HEK293 (cell line): ENCODE measurements at regions not wholly inside any gene's neighbourhood (a gene's known extent, or its start where the extent isn't known, plus 50 kb on each side); places are given as distances from the start of the nearest gene placed in this dataset.

Experiments
- CTCF ChIA-PET: fragments of 350-600 bp; formaldehyde crosslinking; extraction: SDS; loops from one replicate; lab custom pipeline; 2021; ENCODE audit warnings: antibody characterized with exemption; lab: Yijun Ruan, JAX
- POLR2A ChIA-PET: fragments of 300-600 bp; formaldehyde crosslinking; extraction: SDS; loops from one replicate; lab custom pipeline; 2020; ENCODE audit warnings: antibody characterized with exemption, inconsistent platforms; lab: Yijun Ruan, JAX
- H3K27ac ChIP-seq: fragments of 200-500 bp; sonication (Bioruptor generic); 2 replicates; pipeline ENCODE4 v1.5.1; 2014; ENCODE audit warnings: low read depth, low read length, control low read depth, inconsistent platforms; ENCODE audit errors: extremely low read depth
- H3K36me3 ChIP-seq, 2 experiments: fragments of 200-500 bp in 1 of 2; sonication (Bioruptor generic) in 1 of 2; 1 replicate in 1 of 2; 2 replicates in 1 of 2; pipeline ENCODE4 v1.5.1; 2014 to 2017; ENCODE audit warnings: inconsistent platforms in 2 of 2, low read length in 2 of 2; ENCODE audit not compliant: control insufficient read depth in 2 of 2, insufficient read depth in 1 of 2
- H3K4me1 ChIP-seq: fragments of 200-500 bp; sonication (Bioruptor generic); 2 replicates; pipeline ENCODE4 v1.5.1; 2014; ENCODE audit warnings: mild to moderate bottlenecking, low read length, inconsistent platforms; ENCODE audit not compliant: control insufficient read depth, insufficient read depth
- H3K4me3 ChIP-seq: 2 replicates; pipeline ENCODE4 v1.5.1; 2011; ENCODE audit warnings: low read depth, mild to moderate bottlenecking, control low read depth, low read length, moderate library complexity
- H3K9me3 ChIP-seq: fragments of 200-500 bp; sonication (Bioruptor generic); 2 replicates; pipeline ENCODE4 v1.5.1; 2014; ENCODE audit warnings: low read depth, low read length, inconsistent platforms; ENCODE audit not compliant: control insufficient read depth, insufficient read depth
- GLI2 ChIP-seq: fragments of 450-650 bp; formaldehyde crosslinking; IDR thresholded peaks from 2 replicates; pipeline ENCODE4; 2017; ENCODE audit warnings: missing biosample characterization, missing genetic modification characterization, low read depth, borderline replicate concordance
- GLIS1 ChIP-seq: fragments of 450-650 bp; formaldehyde crosslinking; IDR thresholded peaks from 2 replicates; pipeline ENCODE4 v1.5.1; 2016; ENCODE audit warnings: missing biosample characterization, missing genetic modification characterization
- PBX3 ChIP-seq: sonication (generic); formaldehyde crosslinking; IDR thresholded peaks from 2 replicates; pipeline ENCODE4 v1.8.1; 2022; ENCODE audit warnings: mild to moderate bottlenecking, moderate library complexity, missing genetic modification reagents
- SP3 ChIP-seq: fragments of 450-650 bp; formaldehyde crosslinking; IDR thresholded peaks from 2 replicates; pipeline ENCODE4 v1.5.1; 2016; ENCODE audit warnings: missing biosample characterization, missing genetic modification characterization
- ZBTB1 ChIP-seq: fragments of 450-650 bp; formaldehyde crosslinking; IDR thresholded peaks from 2 replicates; pipeline ENCODE4 v1.5.1; 2016; ENCODE audit warnings: missing biosample characterization, missing genetic modification characterization
- ZBTB11 ChIP-seq: fragments of 450-650 bp; formaldehyde crosslinking; conservative IDR thresholded peaks from 2 replicates; pipeline ENCODE4 v1.5.1; 2016; ENCODE audit warnings: low read depth, missing biosample characterization, missing genetic modification characterization
- ZBTB21 ChIP-seq: fragments of 450-650 bp; formaldehyde crosslinking; IDR thresholded peaks from 2 replicates; pipeline ENCODE4 v1.5.1; 2017; ENCODE audit warnings: missing biosample characterization, missing genetic modification characterization
- ZFHX2 ChIP-seq: fragments of 450-650 bp; formaldehyde crosslinking; conservative IDR thresholded peaks from 2 replicates; pipeline ENCODE4 v1.5.1; 2016; ENCODE audit warnings: missing biosample characterization, missing genetic modification characterization
- ZFP69B ChIP-seq: fragments of 450-650 bp; formaldehyde crosslinking; IDR thresholded peaks from 2 replicates; pipeline ENCODE4 v1.5.1; 2016; ENCODE audit warnings: missing biosample characterization, missing genetic modification characterization
- ZIC2 ChIP-seq: fragments of 450-650 bp; formaldehyde crosslinking; IDR thresholded peaks from 2 replicates; pipeline ENCODE4 v1.5.1; 2016; ENCODE audit warnings: missing biosample characterization, missing genetic modification characterization
- ZNF140 ChIP-seq: fragments of 450-650 bp; formaldehyde crosslinking; IDR thresholded peaks from 2 replicates; pipeline ENCODE4 v1.5.1; 2016; ENCODE audit warnings: missing biosample characterization, missing genetic modification characterization
- ZNF184 ChIP-seq: fragments of 450-650 bp; IDR thresholded peaks from 2 replicates; pipeline ENCODE4 v1.5.1; 2018; ENCODE audit warnings: missing biosample characterization, mild to moderate bottlenecking, missing genetic modification characterization
- ZNF214 ChIP-seq: fragments of 450-650 bp; formaldehyde crosslinking; IDR thresholded peaks from 2 replicates; pipeline ENCODE4 v1.5.1; 2017; ENCODE audit warnings: missing biosample characterization, mild to moderate bottlenecking, missing genetic modification characterization, borderline replicate concordance
- ZNF221 ChIP-seq: fragments of 450-650 bp; formaldehyde crosslinking; IDR thresholded peaks from 2 replicates; pipeline ENCODE4 v1.5.1; 2017; ENCODE audit warnings: missing biosample characterization, missing genetic modification characterization, borderline replicate concordance
- ZNF223 ChIP-seq: fragments of 450-650 bp; formaldehyde crosslinking; IDR thresholded peaks from 2 replicates; pipeline ENCODE4 v1.5.1; 2016; ENCODE audit warnings: missing biosample characterization, missing genetic modification characterization
- ZNF335 ChIP-seq: fragments of 450-650 bp; formaldehyde crosslinking; conservative IDR thresholded peaks from 2 replicates; pipeline ENCODE4 v1.5.1; 2016; ENCODE audit warnings: missing biosample characterization, missing genetic modification characterization
- ZNF398 ChIP-seq: fragments of 450-650 bp; formaldehyde crosslinking; IDR thresholded peaks from 2 replicates; pipeline ENCODE4 v1.5.1; 2017; ENCODE audit warnings: missing biosample characterization, missing genetic modification characterization
- ZNF404 ChIP-seq: fragments of 450-650 bp; formaldehyde crosslinking; IDR thresholded peaks from 2 replicates; pipeline ENCODE4 v1.5.1; 2017; ENCODE audit warnings: missing biosample characterization, missing genetic modification characterization
- ZNF423 ChIP-seq: fragments of 450-650 bp; formaldehyde crosslinking; IDR thresholded peaks from 2 replicates; pipeline ENCODE4 v1.5.1; 2016; ENCODE audit warnings: missing biosample characterization, missing genetic modification characterization
- ZNF473 ChIP-seq: fragments of 450-650 bp; formaldehyde crosslinking; IDR thresholded peaks from 2 replicates; pipeline ENCODE4 v1.5.1; 2017; ENCODE audit warnings: missing biosample characterization, missing genetic modification characterization
- ZNF48 ChIP-seq: fragments of 450-650 bp; formaldehyde crosslinking; IDR thresholded peaks from 2 replicates; pipeline ENCODE4 v1.5.1; 2016; ENCODE audit warnings: missing biosample characterization, missing genetic modification characterization
- ZNF768 ChIP-seq: fragments of 450-650 bp; formaldehyde crosslinking; IDR thresholded peaks from 2 replicates; pipeline ENCODE4 v1.5.1; 2018; ENCODE audit warnings: missing biosample characterization, mild to moderate bottlenecking, missing genetic modification characterization
- ZSCAN4 ChIP-seq: fragments of 450-650 bp; formaldehyde crosslinking; IDR thresholded peaks from 2 replicates; pipeline ENCODE4 v1.5.1; 2017; ENCODE audit warnings: missing biosample characterization, missing genetic modification characterization

GRCh38 chr12:131253376-131254026, 299.8 kb downstream of the ADGRD1 start:
- no peak overlapping the region for H3K4me3 ChIP-seq
- H3K36me3 ChIP-seq, result no peaks in the 10 kb centered on the region
- H3K4me1 ChIP-seq, result no peaks in the 10 kb centered on the region
- ChIA-PET POLR2A (no interaction called here), CTCF (no interaction called here)
- H3K9me3 ChIP-seq, result no peaks in the 10 kb centered on the region
- TF ChIP-seq ZNF140 (tag by site-specific recombination) (no peak), ZNF768 (tag by site-specific recombination) (peak; percentile 65; the same call in 1 of the 2 replicates), ZNF473 (no peak)
- no peak overlapping the region for H3K27ac ChIP-seq

- H3K4me3 ChIP-seq, result no peak overlapping the region
- H3K27ac ChIP-seq, result no peak overlapping the region
- H3K36me3 ChIP-seq, result no peaks in the 10 kb centered on the region
- ChIA-PET POLR2A (no interaction called here), CTCF (no interaction called here)
- no peaks in the 10 kb centered on the region for H3K9me3 ChIP-seq
- no peaks in the 10 kb centered on the region for H3K4me1 ChIP-seq
- TF ChIP-seq ZBTB11 (tag by site-specific recombination), result no peak
- no peak for TF ChIP-seq GLI2 (tag by site-specific recombination)
- no peak for TF ChIP-seq ZNF140 (tag by site-specific recombination)
- peak; percentile 91 for TF ChIP-seq ZIC2 (tag by site-specific recombination)
- no peak for TF ChIP-seq ZNF404 (tag by site-specific recombination)
- TF ChIP-seq PBX3 (CRISPR knock-in tag), result no peak
- TF ChIP-seq ZNF48 (tag by site-specific recombination), result no peak
- TF ChIP-seq SP3 (tag by site-specific recombination), result no peak
- TF ChIP-seq ZBTB1 (tag by site-specific recombination), result no peak
- TF ChIP-seq GLIS1 (tag by site-specific recombination), result peak; percentile 81
- TF ChIP-seq ZNF214 (tag by site-specific recombination), result no peak
- TF ChIP-seq ZNF184 (tag by site-specific recombination), result no peak
- no peak for TF ChIP-seq ZNF221
- TF ChIP-seq ZNF335 (tag by site-specific recombination), result no peak
Measured at GRCh38 chr12:131254374-131254773, 300.7 kb downstream of the ADGRD1 start.

- H3K36me3 ChIP-seq, result no peaks in the 10 kb centered on the region
- H3K4me1 ChIP-seq, result no peaks in the 10 kb centered on the region
- POLR2A ChIA-PET, result no interaction called here
- CTCF ChIA-PET, result no interaction called here
- H3K4me3 ChIP-seq, result no peak overlapping the region
- no peaks in the 10 kb centered on the region for H3K9me3 ChIP-seq
- no peak overlapping the region for H3K27ac ChIP-seq
- TF ChIP-seq ZFHX2 (tag by site-specific recombination), result no peak
- no peak for TF ChIP-seq ZSCAN4 (tag by site-specific recombination)
- TF ChIP-seq ZBTB21 (tag by site-specific recombination), result no peak
- no peak for TF ChIP-seq ZFP69B (tag by site-specific recombination)
- TF ChIP-seq ZNF398 (tag by site-specific recombination), result no peak
- TF ChIP-seq ZNF223 (tag by site-specific recombination), result no peak
- TF ChIP-seq ZNF423 (tag by site-specific recombination), result no peak
Measured at GRCh38 chr12:131258398-131258797, 304.7 kb downstream of the ADGRD1 start.
